K562 (cell line): ENCODE measurements at regions not wholly inside any gene's neighbourhood (a gene's known extent, or its start where the extent isn't known, plus 50 kb on each side); places are given as distances from the start of the nearest gene placed in this dataset.
A peak's percentile ranks its signal among the peaks of the same experiment; 100 is the strongest.

Experiments used
- CTCFL ChIP-seq: IDR thresholded peaks from 2 replicates; pipeline ENCODE4 v1.6.1; 2011; ENCODE audit warnings: borderline replicate concordance, low read depth, mild to moderate bottlenecking, moderate library complexity, low read length; ENCODE audit not compliant: insufficient read depth, poor library complexity, severe bottlenecking
- FOXA3 ChIP-seq, 2 experiments: fragments of 450-650 bp in 1 of 2; sonication (generic) in 1 of 2; formaldehyde crosslinking; IDR thresholded peaks in 1 of 2; conservative IDR thresholded peaks in 1 of 2; 2 replicates each; pipeline versions ENCODE4 v1.4.0 to v1.8.0; 2020 to 2022; ENCODE audit warnings: mild to moderate bottlenecking in 2 of 2, missing genetic modification reagents in 1 of 2
- HEY1 ChIP-seq: fragments of 250-450 bp; sonication (Bioruptor Pico); IDR thresholded peaks from 2 replicates; pipeline ENCODE4 v1.5.0; 2020; ENCODE audit warnings: mild to moderate bottlenecking, moderate library complexity, borderline replicate concordance
- KDM2B ChIP-seq: fragments of 250-450 bp; sonication (Bioruptor Pico); IDR thresholded peaks from 2 replicates; pipeline ENCODE4 v1.8.0; 2021; ENCODE audit warnings: mild to moderate bottlenecking, moderate library complexity
- KLF10 ChIP-seq: fragments of 250-450 bp; sonication (Bioruptor Pico); IDR thresholded peaks from 2 replicates; pipeline ENCODE4 v1.6.1; 2021; ENCODE audit warnings: matching md5 sums
- KLF16 ChIP-seq: IDR thresholded peaks from 2 replicates; pipeline ENCODE4 v1.6.1; 2016; ENCODE audit warnings: antibody characterized with exemption
- NR2C1 ChIP-seq, 2 experiments: fragments of 450-650 bp; IDR thresholded peaks; 2 replicates each; pipeline ENCODE4 v1.6.1; 2017; ENCODE audit warnings: mild to moderate bottlenecking in 2 of 2, antibody characterized with exemption in 1 of 2, inconsistent platforms in 1 of 2, missing compliant biosample characterization in 1 of 2, missing genetic modification characterization in 1 of 2
- NRF1 ChIP-seq, 2 experiments: fragments of 450-650 bp; IDR thresholded peaks in 1 of 2; conservative IDR thresholded peaks in 1 of 2; 2 replicates each; pipeline ENCODE4 v1.6.1; 2014; ENCODE audit warnings: mild to moderate bottlenecking in 2 of 2
- SP2 ChIP-seq: IDR thresholded peaks from 2 replicates; pipeline ENCODE4 v1.6.1; 2011; ENCODE audit warnings: mild to moderate bottlenecking, low read depth, low read length, moderate library complexity; ENCODE audit not compliant: poor library complexity, severe bottlenecking; ENCODE audit errors: extremely low read depth
- SREBF1 ChIP-seq: fragments of 150-350 bp; IDR thresholded peaks from 2 replicates; pipeline ENCODE4 v1.6.1; 2014; ENCODE audit warnings: antibody characterized with exemption, low read depth, low read length, borderline replicate concordance
- ZBTB49 ChIP-seq: sonication (generic); formaldehyde crosslinking; IDR thresholded peaks from 2 replicates; pipeline ENCODE4 v1.8.0; 2022; ENCODE audit warnings: missing genetic modification reagents, mild to moderate bottlenecking, borderline replicate concordance
- ZNF124 ChIP-seq: sonication (generic); formaldehyde crosslinking; IDR thresholded peaks from 2 replicates; pipeline ENCODE4 v1.8.1; 2022; ENCODE audit warnings: missing genetic modification reagents
- ZNF445 ChIP-seq: fragments of 250-450 bp; sonication (Bioruptor Pico); IDR thresholded peaks from 2 replicates; pipeline ENCODE4 v1.4.0; 2020; ENCODE audit warnings: low read depth, mild to moderate bottlenecking, moderate library complexity
- ZNF785 ChIP-seq: fragments of 250-450 bp; sonication (Bioruptor Pico); IDR thresholded peaks from 2 replicates; pipeline ENCODE4 v1.4.0; 2020; ENCODE audit warnings: mild to moderate bottlenecking
- ZNF79 ChIP-seq: fragments of 250-450 bp; sonication (Bioruptor Pico); IDR thresholded peaks from 2 replicates; pipeline ENCODE4 v1.4.0; 2020; ENCODE audit warnings: low read depth, mild to moderate bottlenecking, moderate library complexity
- TF ChIP-seq, protein P1 (sequence below): IDR thresholded peaks from 3 replicates; pipeline ENCODE4 v1.6.1; 2011; ENCODE audit warnings: borderline replicate concordance, mild to moderate bottlenecking; ENCODE audit not compliant: insufficient read length, insufficient read depth
- TF ChIP-seq, protein P2 (sequence below), 2 experiments: fragments of 450-650 bp in 1 of 2; sonication (generic) in 1 of 2; formaldehyde crosslinking; conservative IDR thresholded peaks; 2 replicates each; pipeline versions ENCODE4 v1.4.0 to v1.8.1; 2020 to 2022; ENCODE audit warnings: mild to moderate bottlenecking in 1 of 2, missing genetic modification reagents in 1 of 2

- TF ChIP-seq SP2, result no peak
- TF ChIP-seq, protein P1, sequence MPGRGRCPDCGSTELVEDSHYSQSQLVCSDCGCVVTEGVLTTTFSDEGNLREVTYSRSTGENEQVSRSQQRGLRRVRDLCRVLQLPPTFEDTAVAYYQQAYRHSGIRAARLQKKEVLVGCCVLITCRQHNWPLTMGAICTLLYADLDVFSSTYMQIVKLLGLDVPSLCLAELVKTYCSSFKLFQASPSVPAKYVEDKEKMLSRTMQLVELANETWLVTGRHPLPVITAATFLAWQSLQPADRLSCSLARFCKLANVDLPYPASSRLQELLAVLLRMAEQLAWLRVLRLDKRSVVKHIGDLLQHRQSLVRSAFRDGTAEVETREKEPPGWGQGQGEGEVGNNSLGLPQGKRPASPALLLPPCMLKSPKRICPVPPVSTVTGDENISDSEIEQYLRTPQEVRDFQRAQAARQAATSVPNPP, result no peak
- TF ChIP-seq ZNF445 (CRISPR knock-in tag), result no peak
- no peak for TF ChIP-seq HEY1 (CRISPR knock-in tag)
- TF ChIP-seq ZNF124 (CRISPR knock-in tag), result no peak
- no peak for TF ChIP-seq CTCFL
- TF ChIP-seq KDM2B (CRISPR knock-in tag), result no peak
- no peak for TF ChIP-seq ZNF785 (CRISPR knock-in tag)
- TF ChIP-seq NRF1 (conservative IDR thresholded peaks at IDR 0.05 in 1 of 2, IDR thresholded peaks at IDR 0.05 in 1 of 2), result 0 out of 4 replicates have a peak, but pooled peaks of 1 of the 2 experiments have one; percentile 7
- TF ChIP-seq KLF10, result no peak
- TF ChIP-seq, protein P2, sequence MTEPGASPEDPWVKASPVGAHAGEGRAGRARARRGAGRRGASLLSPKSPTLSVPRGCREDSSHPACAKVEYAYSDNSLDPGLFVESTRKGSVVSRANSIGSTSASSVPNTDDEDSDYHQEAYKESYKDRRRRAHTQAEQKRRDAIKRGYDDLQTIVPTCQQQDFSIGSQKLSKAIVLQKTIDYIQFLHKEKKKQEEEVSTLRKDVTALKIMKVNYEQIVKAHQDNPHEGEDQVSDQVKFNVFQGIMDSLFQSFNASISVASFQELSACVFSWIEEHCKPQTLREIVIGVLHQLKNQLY (CRISPR knock-in tag; conservative IDR thresholded peaks at IDR 0.05), result no peak
- TF ChIP-seq ZNF79 (CRISPR knock-in tag), result 0 out of 2 replicates have a peak, but pooled peaks have one; percentile 11
- peak; percentile 92 for TF ChIP-seq KLF16
- peak in 1 of 2 experiments; percentile 82; a peak in 2 of 4 replicates for TF ChIP-seq FOXA3 (CRISPR knock-in tag; conservative IDR thresholded peaks at IDR 0.05 in 1 of 2, IDR thresholded peaks at IDR 0.05 in 1 of 2)
- TF ChIP-seq SREBF1, result no peak
- peak; percentile 63; the same call in 1 of the 2 replicates for TF ChIP-seq NR2C1 (IDR thresholded peaks at IDR 0.05)
- TF ChIP-seq NR2C1 (tag; IDR thresholded peaks at IDR 0.05), result peak; percentile 81
- no peak for TF ChIP-seq ZBTB49 (CRISPR knock-in tag)
Measured at GRCh38 chr6:86683132-86683908, 254.0 kb upstream of the HTR1E start (continued).
